NOMO-1 treated with dmso at 0.1 percent for 144 hours (cell line): ENCODE measurements at regions not wholly inside any gene's neighbourhood (a gene's known extent, or its start where the extent isn't known, plus 50 kb on each side); places are given as distances from the start of the nearest gene placed in this dataset.

Experiments used
- DNase-seq: peaks from one replicate; lab custom pipeline; 2025; ENCODE audit not compliant: unreplicated experiment; lab: John Stamatoyannopoulos, UW

GRCh38 chr1:232452117-232452516 is 177.8 kb downstream of the SIPA1L2 start:
- no peak for DNase-seq

DNA sequence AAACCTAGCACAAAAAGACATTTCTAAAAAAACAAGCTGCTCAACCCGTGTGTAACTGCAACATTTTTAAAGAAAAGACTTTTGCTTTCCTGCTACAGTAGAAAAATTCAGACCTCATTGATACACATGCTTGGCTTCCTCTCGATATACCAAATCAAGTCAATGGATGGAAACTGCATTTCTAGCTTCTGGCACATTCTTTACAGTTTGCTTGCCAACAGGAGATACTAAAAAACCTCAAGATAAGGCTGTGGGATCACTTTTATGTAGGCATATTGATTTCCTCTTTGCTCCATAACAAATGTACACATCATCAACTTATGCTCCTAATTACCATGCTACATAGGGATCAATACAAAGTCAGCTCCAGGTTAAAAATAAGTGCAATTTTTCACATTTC is 178.4 kb downstream of the SIPA1L2 start:
- DNase-seq = no peak

DNA sequence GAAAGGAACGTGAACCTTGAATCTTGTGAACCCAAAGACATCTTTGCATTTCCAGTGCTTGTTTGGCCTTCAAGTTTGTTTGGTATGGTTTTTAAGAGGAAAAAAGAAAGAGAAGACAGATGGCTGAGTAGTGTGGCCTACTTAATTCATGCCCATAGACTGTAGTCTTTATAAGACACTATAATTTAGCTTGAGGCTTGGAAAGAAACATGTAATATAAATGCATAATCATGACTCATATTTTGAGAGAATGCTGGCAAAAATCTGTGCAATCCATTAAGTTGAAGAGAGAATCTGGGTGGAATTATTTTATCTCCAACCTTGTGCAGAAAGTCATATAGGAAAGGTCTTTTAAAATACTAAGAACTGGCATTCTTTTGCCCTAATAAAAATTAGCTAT is 179.3 kb downstream of the SIPA1L2 start:
- DNase-seq = no peak

DNA sequence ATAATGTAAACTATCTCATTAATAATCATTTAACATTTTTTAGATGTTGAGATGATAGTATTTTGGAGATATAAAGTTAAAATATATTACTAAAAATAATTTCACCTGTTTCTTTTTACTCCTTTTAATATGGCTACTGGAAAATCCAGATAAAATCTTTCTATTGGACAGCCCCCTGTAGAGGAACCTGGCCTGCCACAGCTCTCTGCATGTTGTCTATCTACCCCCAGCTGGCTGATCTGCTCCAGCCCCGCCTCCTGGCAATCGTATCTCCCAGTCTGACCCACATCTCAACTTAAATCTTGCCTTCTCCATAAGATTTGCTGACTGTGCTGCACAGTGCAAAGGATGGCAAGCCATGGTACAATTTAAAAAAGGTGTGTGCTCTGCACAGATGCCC is 182.8 kb downstream of the SIPA1L2 start:
- DNase-seq = no peak

DNA sequence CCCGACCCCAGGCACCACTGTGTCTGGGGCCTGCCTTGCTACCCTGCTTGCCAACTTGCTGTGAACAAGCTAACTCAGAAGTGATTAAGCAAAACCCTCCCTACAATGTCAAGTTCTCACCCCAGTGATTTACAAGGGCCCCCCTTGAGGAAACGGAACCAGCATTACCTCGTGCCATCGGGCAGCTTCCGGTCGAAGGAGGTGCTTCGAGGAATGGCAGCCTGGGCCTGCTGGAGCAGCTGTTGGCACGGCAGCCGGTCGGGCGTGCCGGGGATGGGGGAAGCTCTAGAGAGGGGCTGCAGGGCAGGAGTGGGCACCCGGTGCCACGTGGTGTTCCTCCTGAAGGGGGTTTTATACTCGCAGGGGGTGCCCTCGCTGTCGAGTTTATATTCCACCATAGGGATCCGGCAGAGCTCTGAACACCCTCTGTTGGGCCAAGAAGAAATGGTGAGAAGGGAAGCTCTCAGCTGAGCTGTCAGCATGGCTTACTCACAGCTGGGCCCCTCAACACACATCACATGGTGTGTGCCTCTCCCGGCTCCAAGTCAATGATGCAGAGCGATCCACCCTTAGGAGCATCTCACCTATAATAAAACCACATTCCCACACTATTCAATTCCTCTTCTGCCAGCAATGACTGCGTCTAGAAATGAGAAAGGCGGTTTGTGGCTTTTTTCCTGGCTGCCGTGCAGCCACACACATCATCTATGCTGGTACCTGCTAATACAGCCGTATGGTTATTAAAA is 184.4 kb downstream of the SIPA1L2 start:
- DNase-seq = no peak

GRCh38 chr1:232443372-232443771 is 186.6 kb downstream of the SIPA1L2 start:
- DNase-seq = no peak

- DNase-seq = no peak
Observed at GRCh38 chr1:232441036-232441411, 188.9 kb downstream of the SIPA1L2 start.

GRCh38 chr1:232440325-232441035 is 189.5 kb downstream of the SIPA1L2 start:
- no peak for DNase-seq

DNA sequence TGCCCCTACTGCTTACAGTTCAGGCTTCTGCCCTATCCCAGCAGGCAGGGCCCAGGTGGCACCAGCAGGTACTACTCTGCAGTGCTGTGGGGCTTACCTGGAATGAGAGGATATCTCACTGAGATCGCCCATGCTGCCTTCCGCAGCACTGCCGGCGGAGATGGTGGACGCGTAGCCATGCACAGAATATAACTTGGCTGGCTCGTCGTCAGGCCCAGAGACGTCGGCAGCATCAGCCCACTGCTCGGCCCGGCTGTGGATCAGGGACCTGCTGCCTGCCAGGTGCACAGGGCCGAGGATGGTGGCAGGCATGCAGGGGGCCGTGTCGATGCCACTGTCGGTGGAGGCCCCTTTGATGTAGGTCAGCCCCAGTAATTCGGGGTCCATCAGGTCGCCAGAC is 190.9 kb downstream of the SIPA1L2 start:
- DNase-seq = no peak

DNA sequence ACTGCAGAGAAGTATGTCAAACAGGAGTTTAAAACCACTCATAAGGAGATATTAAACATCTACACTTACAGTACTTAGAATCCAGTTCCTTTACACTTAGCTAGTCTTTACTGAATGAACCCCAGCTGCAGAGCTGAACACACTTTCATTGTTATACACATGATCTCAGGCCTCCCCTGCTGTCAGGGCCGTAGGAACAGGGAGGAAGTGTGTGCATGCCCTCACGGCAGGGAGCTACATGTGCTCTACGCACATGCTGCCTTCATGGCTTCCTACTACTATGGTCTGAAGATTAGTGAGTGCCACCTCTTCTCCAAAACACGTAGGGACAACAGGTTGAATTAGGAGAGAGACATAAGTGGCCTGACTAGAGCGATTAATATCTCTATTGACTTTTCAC is 191.5 kb downstream of the SIPA1L2 start:
- DNase-seq = no peak

- DNase-seq = no peak
Observed at GRCh38 chr1:232437510-232437909, 192.4 kb downstream of the SIPA1L2 start.

DNA sequence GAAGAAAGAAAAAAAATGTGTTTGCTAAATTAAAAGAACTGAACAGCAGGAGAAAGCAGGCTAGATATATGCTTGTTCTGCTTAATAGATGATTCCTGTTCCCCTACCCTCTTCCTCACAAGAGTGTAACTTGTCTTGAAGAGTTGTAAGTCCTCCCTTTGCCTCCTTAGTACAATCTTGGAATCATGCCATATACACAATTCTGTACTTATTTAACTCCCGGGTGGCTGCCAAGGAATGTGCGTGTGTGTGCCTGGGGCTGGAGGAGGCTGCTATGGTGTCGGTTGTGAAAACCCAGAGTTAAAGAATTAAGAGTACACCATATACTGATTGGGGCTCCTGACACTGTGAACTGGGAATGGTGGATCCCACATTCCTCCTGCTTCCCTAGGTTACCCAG is 194.2 kb downstream of the SIPA1L2 start:
- no peak for DNase-seq

GRCh38 chr1:232432313-232432712 is 197.6 kb downstream of the SIPA1L2 start:
- DNase-seq = no peak

- DNase-seq = no peak
Observed at GRCh38 chr1:232431748-232432147, 198.2 kb downstream of the SIPA1L2 start.

DNA sequence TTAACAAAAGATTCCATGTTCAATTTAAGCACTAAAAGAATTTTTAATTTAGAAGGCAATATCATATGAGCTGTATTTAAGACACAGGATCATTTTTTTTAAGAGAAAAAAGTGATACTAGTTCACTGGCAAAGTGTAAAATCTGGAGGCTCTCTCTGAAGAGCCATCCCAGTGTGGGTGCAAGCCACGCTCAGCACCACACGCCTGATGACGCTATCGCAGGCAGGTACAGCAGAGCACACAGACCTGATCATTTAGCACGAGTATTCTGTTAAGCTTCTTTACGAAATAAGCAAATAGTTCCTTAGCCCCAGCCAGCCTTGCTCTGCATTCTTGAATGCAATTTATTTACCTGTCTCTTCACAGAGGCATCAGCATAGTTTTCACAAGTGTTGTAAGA is 198.6 kb downstream of the SIPA1L2 start:
- DNase-seq = no peak

- no peak for DNase-seq
Observed at GRCh38 chr1:232430467-232430866, 199.5 kb downstream of the SIPA1L2 start.

DNA sequence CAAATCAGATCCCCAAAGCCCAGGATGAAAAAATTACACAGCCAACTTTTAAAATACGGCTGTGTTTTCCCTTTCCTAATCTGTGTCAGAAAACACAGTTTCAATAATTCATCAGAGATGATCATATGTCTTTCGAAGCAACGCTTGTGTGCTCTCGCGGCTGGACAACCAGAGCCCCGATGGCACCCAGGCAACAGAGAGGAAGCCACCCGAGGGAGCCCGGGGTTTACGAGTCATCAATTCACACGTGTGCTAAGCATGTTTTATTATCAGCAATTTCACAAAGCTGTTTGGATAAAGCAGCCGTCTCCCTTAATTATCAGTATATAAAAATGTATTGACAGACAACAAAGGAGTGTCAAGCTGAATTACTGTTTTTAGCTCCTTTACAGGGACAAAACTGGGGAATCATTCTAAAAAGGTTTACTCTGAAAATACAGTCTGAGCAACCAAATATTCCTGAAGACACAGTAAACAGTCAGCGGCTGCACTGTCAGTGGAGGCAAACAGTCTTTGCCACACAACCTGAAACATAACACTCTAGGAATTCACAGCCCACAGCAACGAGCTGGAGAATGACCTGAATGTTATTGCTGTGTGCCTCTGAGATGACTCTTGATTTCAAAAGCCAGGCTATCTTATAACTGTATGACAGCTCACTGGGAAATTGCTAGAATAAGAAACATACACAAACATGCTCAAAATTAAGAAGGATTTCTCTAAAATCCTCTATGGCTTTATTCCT is 201.0 kb downstream of the SIPA1L2 start:
- no peak for DNase-seq

- DNase-seq = no peak
Observed at GRCh38 chr1:232428036-232428645, 201.8 kb downstream of the SIPA1L2 start.

DNA sequence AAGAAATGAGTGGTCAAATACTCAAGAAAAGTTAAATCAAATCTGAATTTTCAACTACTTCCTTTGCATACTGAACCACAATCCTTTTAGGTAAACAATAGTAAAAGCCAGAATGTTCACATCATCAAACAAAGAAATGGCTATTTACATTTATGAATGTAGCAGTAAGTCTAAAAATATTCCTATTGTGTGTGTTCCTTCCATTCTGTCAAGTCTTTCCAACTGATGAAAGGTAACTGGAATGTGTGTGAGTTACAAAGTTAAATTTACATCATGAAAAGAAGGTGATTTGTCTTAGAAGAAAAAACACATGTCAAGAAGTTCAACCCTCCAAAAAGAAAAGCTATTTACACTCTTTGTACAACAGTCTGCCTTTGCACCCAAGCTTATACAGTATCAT is 203.1 kb downstream of the SIPA1L2 start:
- DNase-seq = no peak

DNA sequence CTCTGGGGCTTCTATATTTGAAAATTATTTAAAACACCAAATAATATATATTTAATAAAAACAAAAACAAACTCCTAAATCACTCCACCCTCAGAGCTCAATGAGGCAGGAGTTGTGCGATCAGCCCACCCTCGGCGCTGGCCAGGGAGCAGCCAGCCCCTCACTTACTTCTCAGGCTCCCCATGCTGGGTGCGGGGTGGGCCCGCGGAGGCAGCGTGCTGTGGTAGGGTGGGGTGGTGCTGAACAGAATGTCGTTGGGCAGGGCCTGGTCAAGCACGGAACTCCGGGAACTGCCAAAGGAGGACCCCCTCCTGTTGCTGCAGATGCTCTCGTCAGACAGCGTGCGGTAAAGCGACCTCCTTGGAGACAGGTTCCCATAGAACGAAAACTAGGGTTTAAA is 204.5 kb downstream of the SIPA1L2 start:
- no peak for DNase-seq

- DNase-seq = no peak
Observed at GRCh38 chr1:232423591-232423990, 206.3 kb downstream of the SIPA1L2 start.

DNA sequence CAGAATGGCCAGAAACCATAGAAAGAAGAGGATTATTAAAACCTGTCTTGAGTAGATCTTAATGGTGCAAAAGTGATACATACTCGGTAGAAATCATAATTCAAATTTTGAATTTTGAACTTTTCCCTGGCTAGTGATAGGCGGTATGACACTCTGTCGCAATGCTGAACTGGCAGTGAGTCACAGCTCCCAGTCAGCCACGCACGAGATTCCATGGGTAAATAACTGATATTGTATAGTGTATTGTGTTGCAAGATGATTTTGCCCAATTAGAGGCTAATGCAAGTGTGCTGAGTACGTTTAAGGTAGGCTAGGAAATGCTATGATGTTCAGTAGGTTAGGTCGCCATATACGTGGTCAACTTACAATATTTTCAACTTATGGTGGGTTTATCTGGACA is 207.0 kb downstream of the SIPA1L2 start:
- DNase-seq = no peak
